B cell (primary cell): ENCODE measurements at regions not wholly inside any gene's neighbourhood (a gene's known extent, or its start where the extent isn't known, plus 50 kb on each side); places are given as distances from the start of the nearest gene placed in this dataset.

ENCODE experiments used
- ATAC-seq: fragments of 200-7000 bp; cut with Tn5 transposase; one replicate; pipeline ENCODE4 v1.10.0; 2021; ENCODE audit warnings: low read depth, mild to moderate bottlenecking, moderate number of reproducible peaks, moderate library complexity
- CTCF ChIA-PET: fragments of 350-600 bp; sonication (Branson Sonifier 250); formaldehyde crosslinking; loops from one replicate; lab custom pipeline; 2021; ENCODE audit warnings: antibody characterized with exemption, inconsistent platforms; lab: Charles Lee
- POLR2A ChIA-PET: fragments of 350-600 bp; sonication (Branson Sonifier 250); formaldehyde crosslinking; loops from one replicate; lab custom pipeline; 2021; ENCODE audit warnings: antibody characterized with exemption; lab: Charles Lee
- DNase-seq: peaks from one replicate; pipeline ENCODE4 v3.0.0; 2013
- H2AFZ ChIP-seq: 2 replicates; pipeline ENCODE4 v1.6.1; 2012; ENCODE audit warnings: mild to moderate bottlenecking, low read depth, low read length; ENCODE audit not compliant: insufficient read depth, poor library complexity, severe bottlenecking
- H3K27ac ChIP-seq, 2 donors: 1 replicate in 1 of 2; 2 replicates in 1 of 2; pipeline ENCODE4 v1.5.1; 2012 to 2013; ENCODE audit warnings: low read length in 2 of 2, mild to moderate bottlenecking in 2 of 2, moderate library complexity in 1 of 2
- H3K27me3 ChIP-seq, 4 experiments: fragments of 200-600 bp in 1 of 4; sonication (generic) in 1 of 4; replicated peaks in 1 of 4; 1 replicate in 2 of 4; 2 replicates in 2 of 4; pipeline versions ENCODE4 v1.6.1 to v1.7.0; 2013 to 2016; ENCODE audit warnings: low read length in 3 of 4, mild to moderate bottlenecking in 2 of 4, mixed read lengths in 1 of 4, moderate library complexity in 1 of 4; ENCODE audit not compliant: insufficient read depth in 4 of 4, control insufficient read depth in 3 of 4; ENCODE audit errors: control extremely low read depth in 1 of 4
- H3K36me3 ChIP-seq, 2 experiments: replicated peaks in 1 of 2; 1 replicate in 1 of 2; 2 replicates in 1 of 2; pipeline versions ENCODE4 v1.6.1 to v1.7.1; 2013; ENCODE audit warnings: low read length in 1 of 2; ENCODE audit not compliant: insufficient read depth in 2 of 2, control insufficient read depth in 1 of 2; ENCODE audit errors: control extremely low read depth in 1 of 2, extremely low read depth in 1 of 2
- H3K4me1 ChIP-seq, 2 donors: fragments of 200-600 bp in 1 of 2; sonication (generic) in 1 of 2; 1 replicate in 1 of 2; 2 replicates in 1 of 2; pipeline versions ENCODE4 v1.5.1 to v1.6.1; 2013 to 2017; ENCODE audit warnings: low read length in 2 of 2; ENCODE audit not compliant: control insufficient read depth in 2 of 2, insufficient read depth in 2 of 2
- H3K4me2 ChIP-seq: replicated peaks from 2 replicates; pipeline ENCODE3; 2012; ENCODE audit warnings: mild to moderate bottlenecking, low read depth, low read length; ENCODE audit not compliant: poor library complexity, severe bottlenecking
- H3K4me3 ChIP-seq, 5 experiments: fragments of 200-600 bp in 1 of 5; sonication (generic) in 1 of 5; 1 replicate in 3 of 5; 2 replicates in 2 of 5; pipeline versions ENCODE4 v1.5.1 to v1.7.0; 2011 to 2016; ENCODE audit warnings: low read length in 4 of 5, mild to moderate bottlenecking in 4 of 5, low read depth in 2 of 5, control low read depth in 1 of 5, moderate library complexity in 1 of 5; ENCODE audit not compliant: insufficient read depth in 1 of 5; ENCODE audit errors: control extremely low read depth in 1 of 5, extremely low read depth in 1 of 5
- H3K79me2 ChIP-seq: fragments of 200-600 bp; sonication (generic); one replicate; pipeline ENCODE4 v1.6.0; 2016; ENCODE audit warnings: low read length; ENCODE audit not compliant: control insufficient read depth, insufficient read depth
- H3K9ac ChIP-seq: fragments of 200-600 bp; sonication (generic); 2 replicates; pipeline ENCODE4 v1.6.1; 2017; ENCODE audit warnings: mild to moderate bottlenecking, low read length, moderate library complexity
- H3K9me3 ChIP-seq, 3 donors: one replicate each; pipeline versions ENCODE4 v1.6.1 to v1.7.1; 2013; ENCODE audit warnings: low read length in 2 of 3; ENCODE audit not compliant: control insufficient read depth in 2 of 3, insufficient read depth in 1 of 3; ENCODE audit errors: control extremely low read depth in 1 of 3
- H4K20me1 ChIP-seq: 2 replicates; pipeline ENCODE4 v1.6.0; 2012; ENCODE audit warnings: mild to moderate bottlenecking, low read length; ENCODE audit not compliant: insufficient read depth, control insufficient read depth, poor library complexity, severe bottlenecking
- H3K27ac Mint-ChIP-seq: one replicate; pipeline ENCODE4 v1.8.0; 2021; ENCODE audit warnings: mixed read lengths
- H3K27me3 Mint-ChIP-seq: one replicate; pipeline ENCODE4 v1.8.0; 2021; ENCODE audit warnings: mixed read lengths
- H3K4me1 Mint-ChIP-seq: one replicate; pipeline ENCODE4 v1.8.0; 2021; ENCODE audit warnings: mixed read lengths
- H3K4me3 Mint-ChIP-seq: one replicate; pipeline ENCODE4 v1.8.0; 2021; ENCODE audit warnings: mixed read lengths
- H3K9me3 Mint-ChIP-seq: one replicate; pipeline ENCODE4 v1.8.0; 2022; ENCODE audit warnings: mixed read lengths; ENCODE audit not compliant: insufficient read depth
- EZH2 ChIP-seq: IDR thresholded peaks from 2 replicates; pipeline ENCODE4 v1.6.1; 2012; ENCODE audit warnings: borderline replicate concordance, low read depth, mild to moderate bottlenecking, moderate library complexity, low read length; ENCODE audit not compliant: insufficient read depth, poor library complexity, severe bottlenecking
- WGBS: methylation state at CpG from one replicate; pipeline ENCODE4 v1.1.5; 2013; ENCODE audit warnings: missing lambda C conversion rate; ENCODE audit not compliant: insufficient coverage; 5-methylcytosine and 5-hydroxymethylcytosine counted together
- intact Hi-C: fragments of 100-400 bp; cut with micrococcal nuclease; formaldehyde crosslinking; loops from one replicate; pipeline ENCODE4 v1.10.0; 2022
- TF ChIP-seq, protein P1 (sequence below): fragments of 200-600 bp; IDR thresholded peaks from one replicate; pipeline ENCODE4 v1.8.0; 2022; ENCODE audit warnings: antibody characterized with exemption, mild to moderate bottlenecking

DNA sequence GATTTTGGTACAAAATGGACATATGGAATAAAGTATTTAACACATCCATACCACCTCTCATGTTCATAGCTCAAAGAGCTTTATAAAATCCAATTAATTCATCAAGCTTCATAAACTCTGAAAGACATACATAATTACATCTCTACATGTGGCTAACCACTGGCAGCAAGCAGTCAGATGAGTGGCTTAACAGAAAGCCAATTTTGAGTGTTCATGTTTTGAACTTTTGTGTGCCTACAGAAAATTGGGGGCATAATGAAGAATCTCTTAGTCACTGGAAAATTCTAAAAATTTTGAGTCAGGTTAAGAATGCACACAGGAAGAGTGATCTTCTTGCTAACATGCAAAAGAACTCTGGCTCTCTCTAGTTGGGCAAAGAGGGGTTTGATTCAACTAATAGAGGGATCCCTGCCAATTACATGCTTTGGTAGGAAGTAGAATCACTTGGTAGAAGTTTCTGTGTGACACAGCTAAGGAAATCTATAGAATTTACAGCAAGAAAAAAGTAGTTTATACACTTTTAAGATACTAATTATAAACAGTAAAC, 287.4 kb downstream of the NOL4 start:
- Histone ChIP-seq H3K9me3 (no peaks in the 10 kb centered on the region), H3K4me2 (no peak overlapping the region), H3K9ac (no peak overlapping the region), H3K4me1 (no peaks in the 10 kb centered on the region), H3K27me3 (no peaks in the 10 kb centered on the region), H3K79me2 (no peaks in the 10 kb centered on the region), H3K27ac (no peak overlapping the region), H4K20me1 (no peaks in the 10 kb centered on the region), H3K36me3 (no peaks in the 10 kb centered on the region), H3K4me3 (no peak overlapping the region), H2AFZ (no peak overlapping the region)
- DNase-seq (no peak), ATAC-seq (no peak)
- H3K4me3 Mint-ChIP-seq = no peak overlapping the region
- TF ChIP-seq, protein P1, sequence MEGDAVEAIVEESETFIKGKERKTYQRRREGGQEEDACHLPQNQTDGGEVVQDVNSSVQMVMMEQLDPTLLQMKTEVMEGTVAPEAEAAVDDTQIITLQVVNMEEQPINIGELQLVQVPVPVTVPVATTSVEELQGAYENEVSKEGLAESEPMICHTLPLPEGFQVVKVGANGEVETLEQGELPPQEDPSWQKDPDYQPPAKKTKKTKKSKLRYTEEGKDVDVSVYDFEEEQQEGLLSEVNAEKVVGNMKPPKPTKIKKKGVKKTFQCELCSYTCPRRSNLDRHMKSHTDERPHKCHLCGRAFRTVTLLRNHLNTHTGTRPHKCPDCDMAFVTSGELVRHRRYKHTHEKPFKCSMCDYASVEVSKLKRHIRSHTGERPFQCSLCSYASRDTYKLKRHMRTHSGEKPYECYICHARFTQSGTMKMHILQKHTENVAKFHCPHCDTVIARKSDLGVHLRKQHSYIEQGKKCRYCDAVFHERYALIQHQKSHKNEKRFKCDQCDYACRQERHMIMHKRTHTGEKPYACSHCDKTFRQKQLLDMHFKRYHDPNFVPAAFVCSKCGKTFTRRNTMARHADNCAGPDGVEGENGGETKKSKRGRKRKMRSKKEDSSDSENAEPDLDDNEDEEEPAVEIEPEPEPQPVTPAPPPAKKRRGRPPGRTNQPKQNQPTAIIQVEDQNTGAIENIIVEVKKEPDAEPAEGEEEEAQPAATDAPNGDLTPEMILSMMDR = no peak
- CTCF ChIA-PET = no interaction called here
- POLR2A ChIA-PET = no interaction called here
- peaks cover 3% of the 10 kb centered on the region for H3K9me3 Mint-ChIP-seq
- intact Hi-C loops = no loop called here
- H3K27me3 Mint-ChIP-seq = no peaks in the 10 kb centered on the region
- no peak overlapping the region for H3K27ac Mint-ChIP-seq
- H3K4me1 Mint-ChIP-seq = no peaks in the 10 kb centered on the region

DNA sequence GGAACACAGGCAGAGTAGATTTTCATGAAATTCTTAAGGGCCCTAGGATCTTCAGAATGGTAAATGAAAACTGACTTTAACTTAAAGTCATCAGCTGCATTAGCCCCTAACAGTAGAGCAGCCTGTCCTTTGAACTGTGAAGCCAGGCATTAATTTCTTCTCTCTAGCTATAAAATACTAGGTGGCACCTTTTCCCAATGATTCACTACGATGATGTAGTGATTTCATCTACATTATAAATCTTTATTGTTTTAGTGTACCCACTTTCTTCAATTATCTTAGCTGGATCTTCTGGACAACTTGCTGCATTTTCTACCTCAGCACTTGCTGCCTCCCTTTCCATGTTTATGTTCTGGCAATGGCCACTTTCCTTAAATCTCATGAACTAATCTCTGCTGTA, 290.5 kb downstream of the NOL4 start:
- no peak overlapping the region for H3K27ac ChIP-seq
- H3K9ac ChIP-seq = no peak overlapping the region
- no peak overlapping the region for H3K4me2 ChIP-seq
- ChIA-PET POLR2A (no interaction called here), CTCF (no interaction called here)
- no peak overlapping the region for H2AFZ ChIP-seq
- no peaks in the 10 kb centered on the region for H3K27me3 Mint-ChIP-seq
- ATAC-seq (no peak), DNase-seq (no peak)
- no peak overlapping the region for H3K4me3 Mint-ChIP-seq
- no peaks in the 10 kb centered on the region for H3K27me3 ChIP-seq
- no peak overlapping the region for H3K27ac Mint-ChIP-seq
- H4K20me1 ChIP-seq = no peaks in the 10 kb centered on the region
- WGBS = no CpG with 5 or more reads among the region's 1 CpG
- no peaks in the 10 kb centered on the region for H3K4me1 ChIP-seq
- peaks cover 5% of the 10 kb centered on the region for H3K9me3 Mint-ChIP-seq
- H3K36me3 ChIP-seq = no peaks in the 10 kb centered on the region
- no peaks in the 10 kb centered on the region for H3K4me1 Mint-ChIP-seq
- no peaks in the 10 kb centered on the region for H3K9me3 ChIP-seq
- intact Hi-C loops = no loop called here
- H3K79me2 ChIP-seq = no peaks in the 10 kb centered on the region
- no peak for TF ChIP-seq EZH2
- no peak overlapping the region for H3K4me3 ChIP-seq
